HepG2 (cell line): ENCODE measurements at regions not wholly inside any gene's neighbourhood (a gene's known extent, or its start where the extent isn't known, plus 50 kb on each side); places are given as distances from the start of the nearest gene placed in this dataset.

Source experiments
- BORCS8-MEF2B ChIP-seq: sonication (generic); formaldehyde crosslinking; IDR thresholded peaks from 2 replicates; pipeline ENCODE4 v1.8.0; 2022; ENCODE audit warnings: mild to moderate bottlenecking, missing genetic modification reagents
- CHCHD3 ChIP-seq: sonication (generic); formaldehyde crosslinking; IDR thresholded peaks from 2 replicates; pipeline ENCODE4 v1.8.0; 2022; ENCODE audit warnings: mild to moderate bottlenecking, missing genetic modification reagents, moderate library complexity
- CSRNP2 ChIP-seq: sonication (generic); formaldehyde crosslinking; conservative IDR thresholded peaks from 2 replicates; pipeline ENCODE4 v1.8.0; 2022; ENCODE audit warnings: low read depth, missing genetic modification reagents
- E2F1 ChIP-seq: sonication (generic); formaldehyde crosslinking; IDR thresholded peaks from 2 replicates; pipeline ENCODE4 v1.5.0; 2020; ENCODE audit warnings: missing genetic modification reagents
- GTF3A ChIP-seq: sonication (generic); formaldehyde crosslinking; conservative IDR thresholded peaks from 2 replicates; pipeline ENCODE4 v1.4.0; 2020; ENCODE audit warnings: mild to moderate bottlenecking, missing genetic modification reagents
- GZF1 ChIP-seq: sonication (generic); formaldehyde crosslinking; IDR thresholded peaks from 2 replicates; pipeline ENCODE4 v1.5.1; 2020; ENCODE audit warnings: mild to moderate bottlenecking, missing genetic modification reagents
- HMGXB4 ChIP-seq, 2 experiments: sonication (generic) in 1 of 2; formaldehyde crosslinking in 1 of 2; IDR thresholded peaks; 2 replicates each; pipeline versions ENCODE4 v1.4.0 to v1.6.1; 2018 to 2020; ENCODE audit warnings: missing genetic modification reagents in 2 of 2, borderline replicate concordance in 1 of 2, low read depth in 1 of 2, mild to moderate bottlenecking in 1 of 2, missing biosample characterization in 1 of 2
- IKZF5 ChIP-seq: IDR thresholded peaks from 2 replicates; pipeline ENCODE4 v1.6.1; 2018; ENCODE audit warnings: missing genetic modification reagents, mild to moderate bottlenecking, missing compliant biosample characterization
- IRF2 ChIP-seq: IDR thresholded peaks from 2 replicates; pipeline ENCODE4 v1.6.1; 2018; ENCODE audit warnings: missing genetic modification reagents, missing compliant biosample characterization
- KMT2B ChIP-seq: IDR thresholded peaks from 2 replicates; pipeline ENCODE4 v1.6.1; 2016; ENCODE audit warnings: missing genetic modification reagents, missing compliant biosample characterization
- MED8 ChIP-seq: sonication (generic); formaldehyde crosslinking; IDR thresholded peaks from 2 replicates; pipeline ENCODE4 v1.8.1; 2023; ENCODE audit warnings: mild to moderate bottlenecking, missing genetic modification reagents; ENCODE audit not compliant: insufficient replicate concordance
- PHF5A ChIP-seq: IDR thresholded peaks from one replicate; pipeline ENCODE4 v1.6.1; 2018; ENCODE audit warnings: low read depth, missing genetic modification reagents; ENCODE audit not compliant: unreplicated experiment
- TFDP2 ChIP-seq: sonication (generic); formaldehyde crosslinking; IDR thresholded peaks from 2 replicates; pipeline ENCODE4 v1.4.0; 2020; ENCODE audit warnings: missing genetic modification reagents
- ZFP82 ChIP-seq: sonication (generic); formaldehyde crosslinking; IDR thresholded peaks from 2 replicates; pipeline ENCODE4 v1.5.1; 2020; ENCODE audit warnings: mild to moderate bottlenecking, missing genetic modification reagents, borderline replicate concordance
- ZKSCAN8 ChIP-seq: IDR thresholded peaks from 2 replicates; pipeline ENCODE4 v1.6.1; 2016; ENCODE audit warnings: borderline replicate concordance, missing genetic modification reagents, missing compliant biosample characterization
- ZNF251 ChIP-seq: sonication (generic); formaldehyde crosslinking; IDR thresholded peaks from 2 replicates; pipeline ENCODE4 v1.9.0; 2021; ENCODE audit warnings: mild to moderate bottlenecking, missing genetic modification reagents
- ZNF276 ChIP-seq: sonication (generic); formaldehyde crosslinking; IDR thresholded peaks from 2 replicates; pipeline ENCODE4 v1.4.0; 2020; ENCODE audit warnings: mild to moderate bottlenecking, low read depth, missing genetic modification reagents
- ZNF3 ChIP-seq: IDR thresholded peaks from 2 replicates; pipeline ENCODE4 v1.7.0; 2017; ENCODE audit warnings: inconsistent platforms
- ZNF34 ChIP-seq: sonication (generic); formaldehyde crosslinking; IDR thresholded peaks from 2 replicates; pipeline ENCODE4 v1.4.0; 2020; ENCODE audit warnings: mild to moderate bottlenecking, missing genetic modification reagents, borderline replicate concordance
- ZNF577 ChIP-seq: sonication (generic); formaldehyde crosslinking; IDR thresholded peaks from 2 replicates; pipeline ENCODE4 v1.4.0; 2020; ENCODE audit warnings: mild to moderate bottlenecking, low read depth, missing genetic modification reagents, borderline replicate concordance
- ZZZ3 ChIP-seq: sonication (generic); formaldehyde crosslinking; IDR thresholded peaks from 2 replicates; pipeline ENCODE4 v1.4.0; 2020; ENCODE audit warnings: missing genetic modification reagents, mild to moderate bottlenecking, borderline replicate concordance

- TF ChIP-seq HMGXB4 (CRISPR knock-in tag; IDR thresholded peaks at IDR 0.05; ENCODE audit: borderline replicate concordance in 1 of 2, low read depth in 1 of 2) (0 out of 4 replicates have a peak, but pooled peaks of 1 of the 2 experiments have one; percentile 20), ZNF3 (CRISPR knock-in tag) (peak; percentile 73), TFDP2 (peak; percentile 54), ZNF577 (CRISPR knock-in tag) (no peak), ZKSCAN8 (CRISPR knock-in tag) (peak; percentile 79), ZNF276 (CRISPR knock-in tag) (0 out of 2 replicates have a peak, but pooled peaks have one; percentile 67), MED8 (CRISPR knock-in tag) (no peak), ZZZ3 (CRISPR knock-in tag) (no peak), GZF1 (no peak), E2F1 (CRISPR knock-in tag) (no peak), BORCS8-MEF2B (CRISPR knock-in tag) (no peak), KMT2B (CRISPR knock-in tag) (peak; percentile 70), GTF3A (no peak), CHCHD3 (CRISPR knock-in tag) (no peak), ZFP82 (no peak), PHF5A (CRISPR knock-in tag) (peak; percentile 48), IRF2 (CRISPR knock-in tag) (peak; percentile 79; the same call in 1 of the 2 replicates), IKZF5 (peak; percentile 79; the same call in 1 of the 2 replicates), ZNF251 (CRISPR knock-in tag) (no peak), CSRNP2 (CRISPR knock-in tag) (no peak), ZNF34 (CRISPR knock-in tag) (no peak)
These were observed 136.9 kb upstream of the ANKH start (continued) for GRCh38 chr5:15008476-15008875.
